ENCODE measurements at regions not wholly inside any gene's neighbourhood (a gene's known extent, or its start where the extent isn't known, plus 50 kb on each side); places are given as distances from the start of the nearest gene placed in this dataset.
"Not testable (repeated sequence)": the region's sequence is repeated elsewhere in the genome, so short reads cannot be mapped to it uniquely, and the experiment has no call there.

GRCh38 chr13:111440492-111440891 lies 120.0 kb downstream of the TEX29 start:
- H3K4me3 ChIP-seq; H3K9me3 ChIP-seq (ENCODE audit: insufficient read depth, low read depth); H2AFZ ChIP-seq; H3K9me2 ChIP-seq (ENCODE audit: insufficient read depth); H3K79me2 ChIP-seq (ENCODE audit: low read depth); POLR2A ChIA-PET (ENCODE audit: unreplicated experiment); DNase-seq; H3K36me3 ChIP-seq (ENCODE audit: low read depth); intact Hi-C loops (cut with micrococcal nuclease; ENCODE audit: unreplicated experiment); H3K4me2 ChIP-seq; BruUV-seq (replicated peaks); CTCF ChIA-PET; H3K27ac ChIP-seq; H4K20me1 ChIP-seq (ENCODE audit: insufficient read depth); H3K4me1 ChIP-seq (replicated peaks; ENCODE audit: insufficient read depth); H3F3A ChIP-seq (ENCODE audit: insufficient read depth, low read depth): not testable (repeated sequence)
- peaks cover 79% of the 10 kb centered on the region for H3K27me3 ChIP-seq (ENCODE audit: insufficient read depth, low read depth)
- TF ChIP-seq, protein P1, sequence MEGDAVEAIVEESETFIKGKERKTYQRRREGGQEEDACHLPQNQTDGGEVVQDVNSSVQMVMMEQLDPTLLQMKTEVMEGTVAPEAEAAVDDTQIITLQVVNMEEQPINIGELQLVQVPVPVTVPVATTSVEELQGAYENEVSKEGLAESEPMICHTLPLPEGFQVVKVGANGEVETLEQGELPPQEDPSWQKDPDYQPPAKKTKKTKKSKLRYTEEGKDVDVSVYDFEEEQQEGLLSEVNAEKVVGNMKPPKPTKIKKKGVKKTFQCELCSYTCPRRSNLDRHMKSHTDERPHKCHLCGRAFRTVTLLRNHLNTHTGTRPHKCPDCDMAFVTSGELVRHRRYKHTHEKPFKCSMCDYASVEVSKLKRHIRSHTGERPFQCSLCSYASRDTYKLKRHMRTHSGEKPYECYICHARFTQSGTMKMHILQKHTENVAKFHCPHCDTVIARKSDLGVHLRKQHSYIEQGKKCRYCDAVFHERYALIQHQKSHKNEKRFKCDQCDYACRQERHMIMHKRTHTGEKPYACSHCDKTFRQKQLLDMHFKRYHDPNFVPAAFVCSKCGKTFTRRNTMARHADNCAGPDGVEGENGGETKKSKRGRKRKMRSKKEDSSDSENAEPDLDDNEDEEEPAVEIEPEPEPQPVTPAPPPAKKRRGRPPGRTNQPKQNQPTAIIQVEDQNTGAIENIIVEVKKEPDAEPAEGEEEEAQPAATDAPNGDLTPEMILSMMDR (conservative IDR thresholded peaks at IDR 0.05), result peak; percentile 50

DNA sequence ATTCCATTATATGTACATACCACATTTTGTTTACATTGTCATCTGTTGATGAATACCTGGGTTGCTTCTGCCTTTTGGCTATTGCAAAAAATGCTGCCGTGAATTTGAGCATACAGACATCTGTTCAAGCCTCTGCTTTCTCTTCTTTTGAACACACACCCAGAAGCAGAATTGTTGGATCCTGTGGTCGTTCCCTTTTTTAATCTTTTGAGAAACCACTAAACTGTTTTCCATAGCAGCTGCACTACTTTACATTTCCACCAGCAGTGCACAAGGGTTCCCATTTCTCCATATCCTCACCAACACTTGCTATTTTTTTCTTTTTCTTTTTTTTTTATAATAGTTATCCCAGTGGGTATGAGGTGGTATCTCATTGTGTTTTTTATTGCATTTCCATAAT lies 123.5 kb downstream of the TEX29 start:
- Histone ChIP-seq H3K4me3 (no peak overlapping the region), H3K9me3 (ENCODE audit: insufficient read depth, low read depth) (no peaks in the 10 kb centered on the region), H3K4me1 (replicated peaks; ENCODE audit: insufficient read depth) (no peaks in the 10 kb centered on the region), H3K9me2 (ENCODE audit: insufficient read depth) (no peaks in the 10 kb centered on the region), H3K27ac (no peak overlapping the region), H3K36me3 (ENCODE audit: low read depth) (no peaks in the 10 kb centered on the region), H3F3A (ENCODE audit: insufficient read depth, low read depth) (no peaks in the 10 kb centered on the region), H2AFZ (no peak overlapping the region), H3K79me2 (ENCODE audit: low read depth) (no peaks in the 10 kb centered on the region), H4K20me1 (ENCODE audit: insufficient read depth) (no peaks in the 10 kb centered on the region; the same call in 1 of the 2 replicates), H3K4me2 (no peak overlapping the region), H3K27me3 (ENCODE audit: insufficient read depth, low read depth) (peaks cover 77% of the 10 kb centered on the region)
- ChIA-PET POLR2A (ENCODE audit: unreplicated experiment) (no interaction called here), CTCF (no interaction called here)
- TF ChIP-seq EZH2 (IDR thresholded peaks at IDR 0.05; ENCODE audit: low read depth), result no peak
- TF ChIP-seq, protein P1 (conservative IDR thresholded peaks at IDR 0.05), result peak; percentile 31; the same call in 1 of the 2 replicates
- intact Hi-C loops (cut with micrococcal nuclease; ENCODE audit: unreplicated experiment), result no loop called here
- DNase-seq, result no peak
- no TSS peak for BruUV-seq (replicated peaks)

- Histone ChIP-seq H3K79me2 (ENCODE audit: low read depth) (no peaks in the 10 kb centered on the region), H3K36me3 (ENCODE audit: low read depth) (no peaks in the 10 kb centered on the region), H3K27me3 (ENCODE audit: insufficient read depth, low read depth) (peaks cover 96% of the 10 kb centered on the region), H4K20me1 (ENCODE audit: insufficient read depth) (no peaks in the 10 kb centered on the region; the same call in 1 of the 2 replicates), H3K4me2 (no peak overlapping the region), H3K4me1 (replicated peaks; ENCODE audit: insufficient read depth) (no peaks in the 10 kb centered on the region), H3K4me3 (no peak overlapping the region), H3F3A (ENCODE audit: insufficient read depth, low read depth) (no peaks in the 10 kb centered on the region), H2AFZ (no peak overlapping the region), H3K9me2 (ENCODE audit: insufficient read depth) (no peaks in the 10 kb centered on the region), H3K27ac (no peak overlapping the region), H3K9me3 (ENCODE audit: insufficient read depth, low read depth) (no peaks in the 10 kb centered on the region)
- intact Hi-C loops (cut with micrococcal nuclease; ENCODE audit: unreplicated experiment), result no loop called here
- TF ChIP-seq, protein P1 (conservative IDR thresholded peaks at IDR 0.05), result no peak
- TF ChIP-seq EZH2 (IDR thresholded peaks at IDR 0.05; ENCODE audit: low read depth), result no peak
- BruUV-seq (replicated peaks), result no TSS peak
- no peak for DNase-seq
- CTCF ChIA-PET, result no interaction called here
- POLR2A ChIA-PET (ENCODE audit: unreplicated experiment), result no interaction called here
Observed at GRCh38 chr13:111448504-111448903, 128.1 kb downstream of the TEX29 start.

All from PC-9 (cell line).